Neural cell (in vitro differentiated cells): ENCODE measurements at regions not wholly inside any gene's neighbourhood (a gene's known extent, or its start where the extent isn't known, plus 50 kb on each side); places are given as distances from the start of the nearest gene placed in this dataset.

ENCODE experiments used
- CTCF ChIP-seq: fragments of 450-650 bp; IDR thresholded peaks from 2 replicates; pipeline ENCODE4 v1.5.1; 2014; ENCODE audit warnings: antibody characterized with exemption, mild to moderate bottlenecking, moderate library complexity; ENCODE audit not compliant: poor library complexity, severe bottlenecking
- EP300 ChIP-seq: fragments of 450-650 bp; conservative IDR thresholded peaks from 2 replicates; pipeline ENCODE4 v1.6.1; 2014; ENCODE audit warnings: antibody characterized with exemption, mild to moderate bottlenecking, moderate library complexity; ENCODE audit not compliant: poor library complexity, severe bottlenecking
- EZH2 ChIP-seq: fragments of 200-600, 300-800 bp; shearing (Covaris generic), sonication (generic); IDR thresholded peaks from 2 replicates; pipeline ENCODE4 v1.6.1; 2014; ENCODE audit warnings: antibody characterized with exemption, low read length, borderline replicate concordance, mild to moderate bottlenecking; ENCODE audit not compliant: insufficient read depth, poor library complexity, severe bottlenecking
- MXI1 ChIP-seq: fragments of 450-650 bp; conservative IDR thresholded peaks from 2 replicates; pipeline ENCODE4 v1.6.1; 2014; ENCODE audit warnings: antibody characterized with exemption, mild to moderate bottlenecking; ENCODE audit not compliant: poor library complexity, severe bottlenecking
- POLR2AphosphoS5 ChIP-seq: IDR thresholded peaks from 2 replicates; pipeline ENCODE4 v1.6.1; 2012
- REST ChIP-seq: IDR thresholded peaks from 2 replicates; pipeline ENCODE4 v1.6.1; 2012; ENCODE audit warnings: borderline replicate concordance

- TF ChIP-seq EP300 (no peak), CTCF (no peak), REST (no peak), EZH2 (no peak), POLR2AphosphoS5 (no peak), MXI1 (no peak)
Measured at GRCh38 chr10:78829565-78829964, 239.2 kb upstream of the ZMIZ1 start.
